GM19452 (cell line): ENCODE measurements at regions not wholly inside any gene's neighbourhood (a gene's known extent, or its start where the extent isn't known, plus 50 kb on each side); places are given as distances from the start of the nearest gene placed in this dataset.
"Not testable (repeated sequence)": the region's sequence is repeated elsewhere in the genome, so short reads cannot be mapped to it uniquely, and the experiment has no call there.

Experiments
- ATAC-seq: cut with Tn5 transposase; IDR thresholded peaks from one replicate; pipeline ENCODE4 v1.9.1; 2021; ENCODE audit not compliant: unreplicated experiment

DNA sequence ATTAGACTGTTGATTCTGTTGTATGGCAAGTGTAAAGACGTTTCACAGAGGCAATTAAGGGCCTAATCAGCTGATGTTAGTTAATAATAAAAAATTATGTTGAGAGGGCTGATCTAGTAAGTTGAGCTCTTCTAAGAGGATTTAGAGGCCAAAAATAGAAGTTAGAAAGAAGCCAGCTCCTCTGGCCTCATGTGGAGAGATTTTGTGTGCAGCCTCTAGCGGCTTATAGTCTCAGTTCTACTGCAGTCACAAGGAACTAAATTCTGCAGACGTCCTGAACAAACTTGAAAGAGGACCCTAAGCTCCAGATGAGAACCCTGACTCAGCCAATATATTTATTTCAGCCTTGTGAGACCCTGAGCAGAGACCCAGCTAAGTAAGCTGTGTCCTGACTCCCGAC, 498.6 kb downstream of the BTBD3 start:
- no peak for ATAC-seq

DNA sequence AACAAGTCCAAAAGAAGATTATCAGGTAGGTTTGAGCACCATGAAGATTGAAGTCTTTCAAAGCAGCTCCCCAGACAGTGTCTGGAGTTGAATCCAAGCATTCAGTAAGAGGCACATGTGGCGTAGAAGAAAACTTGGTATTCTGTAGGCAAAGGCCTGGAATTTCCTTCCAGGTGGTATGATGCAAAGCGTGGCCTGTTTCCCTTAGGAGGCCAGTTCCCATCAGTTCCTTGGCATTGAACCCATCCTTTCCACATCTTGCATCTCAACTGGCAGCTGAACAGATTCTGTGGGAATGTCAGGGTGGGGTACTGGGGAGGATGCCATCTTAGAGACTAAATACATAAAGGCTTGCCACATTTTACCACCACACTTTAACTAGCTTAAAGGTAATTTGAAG, 516.0 kb downstream of the BTBD3 start:
- ATAC-seq, result no peak

DNA sequence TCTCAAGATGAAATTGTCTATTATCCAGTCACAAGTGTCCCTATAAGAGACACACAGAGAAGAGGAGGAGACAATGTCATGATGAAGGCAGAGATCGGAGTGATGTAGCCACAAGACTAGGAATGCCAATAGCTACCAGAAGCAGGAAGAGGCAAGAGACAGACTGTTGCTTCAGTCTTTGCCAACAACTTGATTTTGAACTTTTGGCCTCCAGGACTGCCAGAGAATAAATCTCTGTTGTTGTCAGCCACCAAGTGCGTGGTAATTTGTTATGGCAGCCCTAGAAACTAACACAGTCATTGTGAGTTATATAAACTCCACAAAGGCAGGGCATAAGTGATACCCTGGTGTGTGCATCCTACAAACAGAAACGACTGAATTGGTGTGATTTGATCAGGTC, 517.0 kb downstream of the BTBD3 start:
- no peak for ATAC-seq

DNA sequence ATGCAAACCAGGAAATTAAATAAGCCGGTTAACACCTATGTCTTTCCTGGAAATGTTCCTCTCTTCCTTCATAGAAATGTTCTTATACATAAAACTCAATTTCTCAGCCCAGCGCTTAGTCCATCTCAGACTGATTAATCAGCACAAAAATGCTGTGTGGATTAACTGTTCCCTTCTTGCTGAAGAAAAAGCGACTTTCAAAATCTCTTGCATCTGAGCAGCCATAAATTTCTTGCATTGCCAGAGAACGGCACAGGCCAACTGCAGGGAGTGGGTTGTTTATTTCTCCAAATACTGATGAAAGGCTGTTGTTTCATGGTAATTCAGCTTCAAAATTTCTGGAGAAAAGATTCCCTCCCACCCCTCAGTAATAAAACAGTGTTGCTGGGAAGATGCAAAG, 517.6 kb downstream of the BTBD3 start:
- no peak for ATAC-seq

DNA sequence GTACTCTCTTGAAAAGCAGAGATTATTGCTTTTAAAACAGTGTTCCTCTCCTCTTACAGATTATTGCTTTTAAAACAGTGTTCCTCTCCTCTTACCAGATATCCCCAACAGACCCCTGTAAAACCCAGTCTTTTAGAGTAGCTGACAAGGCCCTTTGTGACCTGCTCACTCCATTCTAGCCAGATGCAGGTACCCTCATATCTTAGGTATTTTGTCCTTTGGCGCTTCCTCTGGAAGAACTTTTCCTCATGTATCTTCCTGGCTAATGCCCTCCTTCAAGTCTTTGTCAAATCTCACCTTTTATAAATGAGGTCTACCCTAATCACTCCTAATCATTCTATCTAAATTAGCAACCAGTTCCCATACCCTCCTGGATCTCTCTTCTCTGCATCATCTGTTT, 536.0 kb downstream of the BTBD3 start:
- no peak for ATAC-seq

DNA sequence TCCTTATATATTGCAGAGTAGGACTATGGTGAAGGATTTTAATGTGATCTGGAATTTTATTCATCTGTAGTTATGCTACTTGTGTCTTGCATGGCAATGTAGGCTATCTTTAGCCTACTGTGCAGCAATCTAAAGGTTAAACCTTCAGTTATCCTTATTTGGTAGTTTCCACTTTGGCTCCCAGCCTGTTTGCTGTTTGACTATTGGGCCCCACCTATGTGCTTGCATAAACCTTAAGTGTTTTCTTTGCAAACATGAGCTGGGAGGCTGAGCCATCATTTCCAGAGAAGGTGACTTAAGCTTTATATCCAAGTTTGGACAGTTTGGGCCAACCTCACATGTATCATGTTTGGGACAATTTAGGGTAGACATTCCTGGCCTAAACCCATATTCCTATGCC, 537.5 kb downstream of the BTBD3 start:
- ATAC-seq, result no peak

DNA sequence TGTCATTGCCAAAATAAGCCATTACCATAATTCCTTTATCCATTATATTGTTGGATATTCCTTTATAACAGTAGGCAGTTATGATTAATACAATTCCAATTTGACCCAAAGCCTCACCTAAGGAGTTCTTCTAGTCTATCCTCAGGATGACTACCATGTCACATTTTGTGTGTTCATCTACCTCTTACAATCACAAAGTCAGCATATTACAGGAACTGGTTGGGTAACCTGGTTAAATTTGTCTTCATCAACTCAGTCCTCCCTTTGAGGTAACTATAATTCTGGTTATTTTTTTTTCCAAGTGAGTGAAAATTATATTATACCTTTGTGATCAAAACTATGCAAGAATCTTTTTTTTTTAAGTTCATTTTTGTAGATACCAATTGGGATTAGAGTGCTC, 540.5 kb downstream of the BTBD3 start:
- ATAC-seq, result no peak

DNA sequence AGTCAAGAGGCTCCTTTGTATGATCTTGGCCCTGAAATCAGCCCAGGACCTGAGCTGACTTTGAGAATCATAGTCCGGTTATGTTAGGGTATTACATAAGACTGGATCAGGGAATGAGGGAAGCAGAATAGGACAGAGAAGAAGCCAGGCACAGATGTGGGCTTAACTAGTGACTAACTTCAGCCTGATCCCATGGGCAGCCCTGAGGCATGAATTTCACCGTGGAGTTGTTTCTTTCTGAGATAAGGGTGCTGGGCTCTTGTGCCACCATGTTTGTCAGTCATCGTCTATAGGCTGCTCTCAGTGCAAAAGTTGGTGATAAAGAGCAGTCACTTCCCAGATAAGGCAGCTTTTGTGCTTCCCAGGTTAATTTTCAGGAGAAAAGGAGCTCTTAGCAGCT, 544.7 kb upstream of the SPTLC3 start:
- ATAC-seq, result no peak

DNA sequence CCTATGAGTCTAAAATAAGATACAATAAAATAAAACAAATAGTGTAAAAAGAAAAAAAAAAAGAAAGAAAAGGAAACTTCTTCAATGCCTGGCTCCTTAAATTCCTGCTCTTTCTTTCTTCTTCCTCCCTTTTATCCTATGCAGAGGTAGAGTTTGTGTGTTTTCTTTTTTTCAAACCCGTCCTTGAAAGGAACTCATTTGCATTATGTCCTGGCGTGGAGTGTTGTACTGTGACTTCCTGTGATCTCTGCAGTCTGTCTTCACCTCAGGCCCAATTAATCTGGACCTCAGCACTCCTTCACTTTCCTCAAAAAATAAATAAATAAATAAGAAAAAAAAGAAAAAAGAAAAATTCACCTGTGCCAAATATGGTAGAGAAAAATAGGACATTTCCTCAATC, 541.9 kb upstream of the SPTLC3 start:
- no peak for ATAC-seq

DNA sequence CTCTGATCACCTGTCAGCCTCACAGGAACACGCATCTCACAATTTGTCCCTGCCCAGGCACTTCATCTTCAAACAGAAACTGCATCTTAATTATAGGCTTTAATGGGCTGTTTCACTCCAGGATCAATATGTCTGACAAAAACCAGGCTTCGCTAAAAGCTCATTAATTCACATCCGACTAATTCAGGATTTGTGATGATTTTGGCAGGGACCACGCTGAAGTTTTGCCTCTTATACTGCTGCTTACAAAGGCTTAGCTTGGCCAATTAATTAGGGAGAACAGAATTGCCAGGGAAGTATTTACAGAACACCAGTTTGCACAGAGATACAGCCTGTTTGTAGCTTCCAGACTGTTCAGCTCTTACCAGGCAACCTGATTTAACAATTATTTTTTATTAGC, 541.0 kb upstream of the SPTLC3 start:
- ATAC-seq, result no peak

DNA sequence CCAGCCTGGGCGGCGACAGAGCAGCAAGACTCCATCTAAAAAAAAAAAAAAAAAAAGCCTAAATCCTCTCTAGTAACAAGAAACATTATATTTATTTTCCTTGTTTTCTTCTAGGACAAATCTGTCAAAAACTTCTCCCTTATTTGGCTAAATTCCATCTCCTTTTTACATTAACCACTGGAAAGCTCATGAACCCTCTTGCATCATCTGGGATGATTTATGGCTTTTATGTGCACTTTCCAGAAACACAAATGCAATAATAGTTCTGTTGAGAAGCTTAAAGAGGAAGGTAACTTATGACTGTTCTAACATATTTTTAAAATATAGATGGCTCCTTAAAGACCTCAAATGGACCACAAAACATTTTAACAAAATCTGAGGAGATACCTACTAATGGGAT, 526.1 kb upstream of the SPTLC3 start:
- no peak for ATAC-seq

DNA sequence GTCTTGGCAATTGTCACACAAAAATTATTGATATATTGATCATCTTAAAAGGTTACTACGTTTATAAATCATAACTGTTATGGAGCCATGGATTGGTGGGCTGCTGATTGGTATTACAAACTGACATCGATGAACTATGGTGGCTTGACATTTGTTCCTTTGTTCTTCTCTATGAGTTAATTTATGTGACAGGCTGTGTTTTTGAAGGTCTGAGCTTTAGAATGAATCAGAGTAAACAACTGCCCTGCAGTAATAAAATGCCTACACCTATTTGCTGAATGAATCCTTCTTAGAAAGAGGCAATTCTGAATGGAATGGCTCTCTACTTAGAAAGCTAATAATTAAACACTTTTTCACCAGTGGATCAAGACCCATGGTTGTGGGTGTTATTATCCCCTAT, 506.3 kb upstream of the SPTLC3 start:
- ATAC-seq, result no peak

DNA sequence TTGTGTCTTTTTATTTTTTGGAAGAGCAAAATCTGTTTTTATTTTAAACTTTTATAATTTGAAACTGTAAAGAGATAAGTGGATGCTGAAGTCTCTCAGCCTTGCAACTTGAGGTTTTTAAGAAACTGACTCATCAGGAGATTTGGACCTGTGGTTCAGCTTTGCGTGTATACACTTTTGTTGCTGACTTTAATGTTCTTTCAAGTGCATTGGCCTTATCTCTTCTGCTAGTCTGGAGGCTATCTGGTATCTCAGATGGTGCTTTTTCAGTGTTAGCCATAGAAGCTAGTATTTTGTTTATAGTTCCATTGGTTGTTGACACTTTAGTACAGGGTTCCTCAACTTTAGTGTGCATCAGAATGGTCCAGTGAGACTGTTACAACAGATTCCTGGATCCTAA, 504.0 kb upstream of the SPTLC3 start:
- ATAC-seq, result no peak

DNA sequence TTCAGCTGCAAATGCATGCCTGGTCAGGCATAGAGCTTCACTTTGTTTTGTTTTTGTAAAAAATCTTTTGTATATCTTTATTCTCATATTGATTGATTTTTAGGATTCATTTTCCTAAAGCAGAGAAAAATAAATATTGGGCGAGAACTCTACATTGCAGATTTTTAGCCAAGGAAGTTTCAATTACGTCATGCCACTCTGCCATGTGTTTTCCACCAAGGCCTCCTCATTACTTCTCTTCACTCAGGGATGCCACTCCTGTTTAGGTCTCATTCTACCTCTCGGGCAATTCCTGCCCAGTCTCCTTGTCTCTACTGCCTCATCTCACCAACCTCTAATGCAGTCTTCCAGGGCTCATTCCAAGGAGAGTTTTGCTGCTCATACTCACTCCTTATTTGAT, 497.3 kb upstream of the SPTLC3 start:
- no peak for ATAC-seq

DNA sequence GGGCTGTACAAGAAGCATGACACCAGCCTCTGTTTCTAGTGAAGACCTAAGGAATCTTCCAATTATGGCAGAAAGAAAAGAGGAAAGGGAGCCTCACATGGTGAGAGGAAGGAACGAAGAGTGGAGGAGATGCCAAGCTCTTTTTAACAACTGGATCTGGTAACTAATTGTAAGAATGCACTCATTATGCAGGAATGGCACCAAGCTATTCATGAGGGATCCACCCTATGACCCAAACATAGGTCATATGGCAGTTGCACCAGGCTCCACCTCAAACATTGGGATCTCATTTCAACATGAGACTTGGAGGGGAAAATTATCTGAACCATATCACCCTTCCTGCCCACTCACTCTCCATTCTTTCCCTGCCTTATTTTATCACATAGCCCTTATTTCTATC, 496.0 kb upstream of the SPTLC3 start:
- ATAC-seq, result no peak

DNA sequence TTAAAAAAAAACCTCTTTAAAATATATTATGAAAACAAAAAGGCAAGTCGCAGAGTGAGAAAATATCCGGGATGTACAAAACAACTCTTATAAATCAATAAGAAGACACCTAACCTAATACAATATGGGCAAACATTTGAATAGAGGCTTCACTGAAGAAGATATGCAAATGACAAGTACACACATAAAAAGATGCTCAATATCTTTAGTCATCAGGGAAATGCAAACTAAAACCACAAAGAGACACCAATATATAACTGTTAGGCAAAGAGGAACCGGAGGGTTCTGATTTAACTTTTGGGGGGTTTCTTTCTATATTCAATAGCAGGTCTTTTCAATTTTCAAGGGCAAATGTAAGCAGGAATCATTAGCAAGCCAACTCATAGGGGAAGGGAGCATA, 480.7 kb upstream of the SPTLC3 start:
- no peak for ATAC-seq

DNA sequence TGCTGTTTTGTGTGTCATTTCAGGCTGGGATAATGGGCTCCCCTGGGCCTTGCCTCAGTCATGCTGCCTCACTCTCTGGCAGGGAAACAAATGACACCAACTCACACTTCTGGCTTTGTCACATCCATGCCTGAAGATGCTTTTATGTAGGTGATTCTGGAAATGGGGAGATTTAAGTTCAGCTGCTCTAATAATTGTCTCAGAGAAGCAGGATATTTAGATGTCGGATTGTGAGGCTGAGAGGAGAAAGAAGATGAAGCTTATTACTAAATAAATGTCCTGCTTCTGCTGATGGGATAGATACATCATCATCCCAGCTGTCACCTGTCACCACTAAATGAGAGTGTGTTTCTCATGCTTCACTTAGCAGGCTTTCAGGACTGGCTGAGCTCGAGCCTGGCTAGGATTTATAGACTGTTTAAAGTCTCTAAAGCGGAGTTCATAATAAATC, 480.2 kb upstream of the SPTLC3 start:
- ATAC-seq, result no peak

DNA sequence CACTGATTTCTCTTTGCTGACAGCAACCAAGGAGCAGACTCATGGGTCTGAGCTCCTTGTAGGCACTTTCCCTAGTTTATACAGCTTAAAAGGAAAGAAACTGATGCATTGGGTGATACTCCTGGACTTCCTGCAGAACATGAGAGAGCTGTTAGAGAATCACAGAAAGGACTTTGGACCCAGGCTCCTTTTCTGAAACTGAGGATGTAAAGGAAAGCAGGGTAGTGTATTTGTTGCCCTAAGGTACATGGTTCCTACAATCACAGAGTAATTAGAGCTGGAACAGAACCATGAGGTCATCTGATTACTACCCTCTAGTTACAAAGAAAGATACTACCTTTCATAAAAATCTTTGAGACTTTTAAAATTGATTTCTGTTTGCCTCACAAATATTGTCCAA, 477.1 kb upstream of the SPTLC3 start:
- ATAC-seq, result no peak

DNA sequence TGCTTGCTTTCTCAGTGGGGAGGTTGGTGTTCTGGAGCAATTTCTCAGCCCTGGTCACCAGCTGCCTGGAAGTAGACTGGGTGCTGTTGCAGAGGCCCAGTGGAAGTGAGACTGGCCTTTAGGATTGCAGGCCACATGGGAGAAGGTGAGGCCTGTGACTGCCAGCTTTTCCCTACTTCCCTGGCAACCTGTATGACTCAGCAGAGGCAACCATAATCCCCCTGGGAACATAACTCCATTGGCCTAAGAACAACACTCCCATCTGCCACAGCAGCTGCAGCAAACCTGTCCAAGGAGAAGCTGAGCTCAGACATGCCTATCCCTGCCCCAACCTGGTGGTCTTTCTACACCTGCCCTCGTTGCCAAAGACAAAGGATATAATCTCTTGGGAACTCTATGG, 473.5 kb upstream of the SPTLC3 start:
- no peak for ATAC-seq

DNA sequence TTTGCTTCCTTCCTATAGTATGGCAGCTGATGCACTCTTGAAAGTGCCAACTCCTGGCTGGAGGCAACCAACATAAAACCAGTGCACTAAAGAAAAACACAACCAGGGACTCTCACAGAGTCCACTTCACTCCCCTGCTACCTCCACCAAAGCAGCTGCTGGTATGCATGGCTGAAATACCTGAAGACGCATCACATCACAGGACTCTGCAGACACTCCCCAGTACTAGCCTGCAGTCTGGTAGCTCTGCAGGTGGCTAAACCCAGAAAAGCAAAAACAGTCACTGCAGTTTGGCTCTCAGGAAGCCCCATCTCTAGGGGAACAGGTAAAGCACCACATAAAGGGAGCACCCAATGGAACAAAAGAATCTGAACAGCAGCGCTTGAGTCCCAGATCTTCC, 473.0 kb upstream of the SPTLC3 start:
- no peak for ATAC-seq

DNA sequence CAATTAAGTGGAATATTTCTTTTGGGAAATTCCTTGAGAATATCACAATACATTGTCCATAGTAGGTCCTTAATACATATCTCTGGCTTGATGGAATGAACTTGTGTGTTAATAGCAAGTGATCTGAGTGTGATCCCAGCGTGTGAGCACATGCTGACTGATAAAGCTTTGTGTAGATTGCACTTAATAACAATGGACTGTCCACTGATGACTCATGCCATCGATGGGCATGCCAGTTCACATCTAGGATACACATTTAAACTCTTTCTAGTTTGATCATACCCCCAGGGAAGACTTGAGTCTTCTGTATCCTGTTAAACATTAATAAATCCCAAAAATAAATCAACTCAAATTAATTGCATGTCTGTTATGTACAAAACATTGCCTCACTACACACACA, 454.3 kb upstream of the SPTLC3 start:
- ATAC-seq, result no peak

DNA sequence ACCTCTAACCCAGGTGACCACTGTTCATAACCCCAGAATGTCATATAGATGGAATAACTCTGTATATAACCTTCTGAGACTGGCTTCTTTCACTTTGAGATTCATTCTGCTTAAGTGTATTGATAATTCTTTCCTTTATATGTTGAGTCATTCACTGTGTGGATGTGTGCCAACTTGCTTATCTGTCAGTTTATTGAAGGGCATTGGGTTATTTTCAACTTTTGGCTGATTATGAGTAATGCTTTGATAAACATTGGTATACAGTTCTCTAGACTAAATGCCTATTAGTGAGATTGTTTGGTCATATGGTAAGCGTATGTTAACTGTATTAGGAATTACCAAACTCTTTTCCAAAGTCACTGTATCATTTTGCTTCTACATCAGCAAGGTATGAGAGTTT, 453.4 kb upstream of the SPTLC3 start:
- ATAC-seq, result no peak

DNA sequence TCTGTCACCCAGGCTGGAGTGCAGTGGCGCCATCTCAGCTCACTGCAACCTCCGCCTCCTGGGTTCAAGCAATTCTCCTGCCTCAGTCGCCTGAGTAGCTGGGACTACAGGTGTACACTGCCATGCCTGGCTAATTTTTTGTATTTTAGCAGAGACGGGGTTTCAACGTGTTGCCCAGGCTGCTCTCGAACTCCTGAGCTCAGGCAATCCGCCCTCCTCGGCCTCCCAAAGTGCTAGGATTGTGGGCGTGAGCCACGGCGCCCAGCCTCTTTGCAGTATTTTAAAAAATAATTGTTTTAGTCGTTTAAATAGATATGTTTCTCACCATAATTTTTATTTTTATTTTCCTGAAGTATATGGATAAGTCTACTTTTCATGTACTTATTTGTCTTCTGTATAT, 452.9 kb upstream of the SPTLC3 start:
- not testable (repeated sequence) for ATAC-seq

DNA sequence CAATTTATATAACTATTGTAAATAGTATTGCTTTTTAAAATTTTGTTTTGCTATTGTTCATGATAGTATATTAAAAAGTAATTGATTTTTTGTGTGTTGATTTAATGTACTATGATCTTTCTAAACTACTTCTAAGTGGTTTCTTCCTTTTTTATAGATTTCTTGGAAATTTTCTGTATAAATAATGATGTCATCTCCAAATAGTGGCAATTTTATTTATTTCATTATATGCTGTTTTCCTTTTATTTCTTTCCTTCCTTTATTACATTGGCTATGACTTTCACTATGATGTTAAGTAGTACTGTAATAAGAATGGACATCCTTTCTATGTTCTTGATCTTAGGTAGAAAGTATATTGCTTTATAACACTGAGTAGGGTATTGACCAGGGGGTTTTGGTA, 451.5 kb upstream of the SPTLC3 start:
- no peak for ATAC-seq
